Liver (tissue), 8 donors: ENCODE measurements at regions not wholly inside any gene's neighbourhood (a gene's known extent, or its start where the extent isn't known, plus 50 kb on each side); places are given as distances from the start of the nearest gene placed in this dataset.

Source experiments
- DNase-seq: peaks from one replicate; pipeline ENCODE4 v3.0.0-alpha.2; 2017; ENCODE audit warnings: low spot score
- H3K27ac ChIP-seq, 2 donors: one replicate each; pipeline ENCODE4 v1.7.0; 2013; ENCODE audit warnings: inconsistent platforms in 2 of 2, low read length in 2 of 2, control low read depth in 1 of 2, low read depth in 1 of 2, mild to moderate bottlenecking in 1 of 2
- H3K27me3 ChIP-seq, 4 donors: one replicate each; pipeline versions ENCODE4 v1.6.1 to v1.7.0; 2013; ENCODE audit warnings: low read length in 3 of 4, inconsistent platforms in 1 of 4, mild to moderate bottlenecking in 1 of 4, moderate library complexity in 1 of 4; ENCODE audit not compliant: control insufficient read depth in 4 of 4, insufficient read depth in 4 of 4
- H3K36me3 ChIP-seq, 4 donors: one replicate each; pipeline versions ENCODE4 v1.6.1 to v1.7.0; 2013; ENCODE audit warnings: low read length in 3 of 4, mild to moderate bottlenecking in 3 of 4, low read depth in 1 of 4, moderate library complexity in 1 of 4; ENCODE audit not compliant: control insufficient read depth in 4 of 4, insufficient read depth in 3 of 4
- H3K4me1 ChIP-seq, 4 donors: one replicate each; pipeline versions ENCODE4 v1.6.1 to v1.7.0; 2013; ENCODE audit warnings: low read length in 3 of 4, mild to moderate bottlenecking in 3 of 4, moderate library complexity in 1 of 4; ENCODE audit not compliant: control insufficient read depth in 4 of 4, insufficient read depth in 4 of 4
- H3K4me3 ChIP-seq, 3 donors: one replicate each; pipeline versions ENCODE4 v1.6.1 to v1.7.0; 2013; ENCODE audit warnings: low read length in 3 of 3, control low read depth in 1 of 3, low read depth in 1 of 3, mild to moderate bottlenecking in 1 of 3
- H3K9ac ChIP-seq, 2 donors: one replicate each; pipeline ENCODE4 v1.7.0; 2013; ENCODE audit warnings: low read length in 2 of 2, mild to moderate bottlenecking in 2 of 2, moderate library complexity in 2 of 2, control low read depth in 1 of 2, low read depth in 1 of 2
- H3K9me3 ChIP-seq, 4 donors: one replicate each; pipeline versions ENCODE4 v1.6.1 to v1.7.0; 2013; ENCODE audit warnings: low read length in 3 of 4; ENCODE audit not compliant: control insufficient read depth in 4 of 4
- ATF3 ChIP-seq: IDR thresholded peaks from 2 replicates; pipeline ENCODE4 v1.6.1; 2016; ENCODE audit warnings: antibody characterized with exemption
- EGR1 ChIP-seq, 2 donors: IDR thresholded peaks; 2 replicates each; pipeline ENCODE4 v1.6.1; 2016 to 2018; ENCODE audit warnings: antibody characterized with exemption in 2 of 2, low read depth in 2 of 2
- FOXA1 ChIP-seq: IDR thresholded peaks from 2 replicates; pipeline ENCODE4 v1.6.1; 2016; ENCODE audit warnings: antibody characterized with exemption
- FOXA2 ChIP-seq: IDR thresholded peaks from 2 replicates; pipeline ENCODE4 v1.6.1; 2016; ENCODE audit warnings: antibody characterized with exemption
- HNF4A ChIP-seq, 2 donors: conservative IDR thresholded peaks; 2 replicates each; pipeline ENCODE4 v1.6.1; 2016; ENCODE audit warnings: antibody characterized with exemption in 2 of 2, mild to moderate bottlenecking in 2 of 2
- HNF4G ChIP-seq: IDR thresholded peaks from 2 replicates; pipeline ENCODE4 v1.6.1; 2016; ENCODE audit warnings: antibody characterized with exemption
- JUND ChIP-seq, 2 donors: IDR thresholded peaks; 2 replicates each; pipeline ENCODE4 v1.6.1; 2016; ENCODE audit warnings: antibody characterized with exemption in 2 of 2
- NR2F2 ChIP-seq: IDR thresholded peaks from 2 replicates; pipeline ENCODE4 v1.6.1; 2016; ENCODE audit warnings: antibody characterized with exemption
- RAD21 ChIP-seq, 2 donors: IDR thresholded peaks; 2 replicates each; pipeline ENCODE4 v1.6.1; 2016; ENCODE audit warnings: antibody characterized with exemption in 2 of 2, mild to moderate bottlenecking in 2 of 2
- REST ChIP-seq: IDR thresholded peaks from 2 replicates; pipeline ENCODE4 v1.6.1; 2016; ENCODE audit warnings: antibody characterized with exemption, mild to moderate bottlenecking
- RXRA ChIP-seq, 2 donors: IDR thresholded peaks; 2 replicates each; pipeline ENCODE4 v1.6.1; 2017 to 2018; ENCODE audit warnings: antibody characterized with exemption in 2 of 2, mild to moderate bottlenecking in 1 of 2
- SP1 ChIP-seq: IDR thresholded peaks from 2 replicates; pipeline ENCODE4 v1.6.1; 2018; ENCODE audit warnings: antibody characterized with exemption, mild to moderate bottlenecking
- TAF1 ChIP-seq: conservative IDR thresholded peaks from 2 replicates; pipeline ENCODE4 v1.6.1; 2016; ENCODE audit warnings: antibody characterized with exemption, mild to moderate bottlenecking
- YY1 ChIP-seq: IDR thresholded peaks from 2 replicates; pipeline ENCODE4 v1.6.1; 2016; ENCODE audit warnings: antibody characterized with exemption, mild to moderate bottlenecking
- WGBS: extraction: QIAGEN DNeasy Blood & Tissue Kit; methylation state at CpG from one replicate; pipeline ENCODE4 v1.1.7; 2013; 5-methylcytosine and 5-hydroxymethylcytosine counted together
- TF ChIP-seq, protein P1 (sequence below): IDR thresholded peaks from 2 replicates; pipeline ENCODE4 v1.6.1; 2016; ENCODE audit warnings: antibody characterized with exemption
- TF ChIP-seq, protein P2 (sequence below): fragments of 150-350 bp; IDR thresholded peaks from 2 replicates; pipeline ENCODE4 v1.5.1; 2017; ENCODE audit warnings: improper control_type of control experiment, low read depth, low read length; ENCODE audit not compliant: missing input control
- TF ChIP-seq, protein P3 (sequence below): IDR thresholded peaks from 2 replicates; pipeline ENCODE4 v1.6.1; 2016; ENCODE audit warnings: antibody characterized with exemption
- donor health status: healthy.
- donor health status: healthy.
- donor health status: healthy.
- donor health status: healthy.
- donor health status: healthy.

GRCh38 chr7:63071396-63071795 lies 927.3 kb upstream of the ZNF722 start (continued):
- TF ChIP-seq REST, result no peak
- TF ChIP-seq TAF1, result no peak
- TF ChIP-seq EGR1 (IDR thresholded peaks at IDR 0.05; ENCODE audit: low read depth in 2 of 2), result no peak
- no peak for TF ChIP-seq JUND (IDR thresholded peaks at IDR 0.05)

DNA sequence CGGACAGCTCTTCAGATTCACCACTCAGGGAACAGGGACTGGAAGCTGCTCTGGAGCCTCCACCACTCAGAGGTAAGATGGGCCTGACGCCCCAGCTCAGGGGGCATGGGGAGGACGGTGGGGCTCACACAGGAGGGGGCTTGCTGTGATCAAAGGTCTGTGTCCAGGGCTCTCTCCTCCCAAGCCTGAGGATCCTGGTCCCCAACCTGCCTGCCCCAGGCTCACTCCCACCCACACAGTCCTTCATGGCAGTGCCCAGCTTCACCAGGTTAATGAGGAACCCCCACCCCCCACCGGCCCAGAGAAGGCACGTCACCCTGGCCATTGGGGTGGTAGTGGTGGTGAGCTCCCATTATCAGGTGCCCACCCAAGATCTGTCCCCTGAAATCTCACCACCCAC lies 926.7 kb upstream of the ZNF722 start:
- no peak for DNase-seq
- H3K27me3 ChIP-seq, result no peaks in the 10 kb centered on the region
- no peak overlapping the region for H3K4me3 ChIP-seq
- peaks cover 5 to 20% (median 10%) of the 10 kb centered on the region in 4 donors for H3K9me3 ChIP-seq
- no peak overlapping the region for H3K9ac ChIP-seq
- no peaks in the 10 kb centered on the region for H3K4me1 ChIP-seq
- H3K36me3 ChIP-seq, result no peaks in the 10 kb centered on the region
- H3K27ac ChIP-seq, result no peak overlapping the region
- TF ChIP-seq JUND (IDR thresholded peaks at IDR 0.05), result no peak
- TF ChIP-seq FOXA2, result no peak
- TF ChIP-seq HNF4G, result no peak
- TF ChIP-seq, protein P1, sequence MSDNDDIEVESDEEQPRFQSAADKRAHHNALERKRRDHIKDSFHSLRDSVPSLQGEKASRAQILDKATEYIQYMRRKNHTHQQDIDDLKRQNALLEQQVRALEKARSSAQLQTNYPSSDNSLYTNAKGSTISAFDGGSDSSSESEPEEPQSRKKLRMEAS, result no peak
- TF ChIP-seq HNF4A (conservative IDR thresholded peaks at IDR 0.05), result no peak
- no peak for TF ChIP-seq YY1
- TF ChIP-seq TAF1, result no peak
- TF ChIP-seq NR2F2, result no peak
- no peak for TF ChIP-seq ATF3
- TF ChIP-seq, protein P2, sequence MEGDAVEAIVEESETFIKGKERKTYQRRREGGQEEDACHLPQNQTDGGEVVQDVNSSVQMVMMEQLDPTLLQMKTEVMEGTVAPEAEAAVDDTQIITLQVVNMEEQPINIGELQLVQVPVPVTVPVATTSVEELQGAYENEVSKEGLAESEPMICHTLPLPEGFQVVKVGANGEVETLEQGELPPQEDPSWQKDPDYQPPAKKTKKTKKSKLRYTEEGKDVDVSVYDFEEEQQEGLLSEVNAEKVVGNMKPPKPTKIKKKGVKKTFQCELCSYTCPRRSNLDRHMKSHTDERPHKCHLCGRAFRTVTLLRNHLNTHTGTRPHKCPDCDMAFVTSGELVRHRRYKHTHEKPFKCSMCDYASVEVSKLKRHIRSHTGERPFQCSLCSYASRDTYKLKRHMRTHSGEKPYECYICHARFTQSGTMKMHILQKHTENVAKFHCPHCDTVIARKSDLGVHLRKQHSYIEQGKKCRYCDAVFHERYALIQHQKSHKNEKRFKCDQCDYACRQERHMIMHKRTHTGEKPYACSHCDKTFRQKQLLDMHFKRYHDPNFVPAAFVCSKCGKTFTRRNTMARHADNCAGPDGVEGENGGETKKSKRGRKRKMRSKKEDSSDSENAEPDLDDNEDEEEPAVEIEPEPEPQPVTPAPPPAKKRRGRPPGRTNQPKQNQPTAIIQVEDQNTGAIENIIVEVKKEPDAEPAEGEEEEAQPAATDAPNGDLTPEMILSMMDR, result no peak
- no peak for TF ChIP-seq REST
- TF ChIP-seq RAD21 (IDR thresholded peaks at IDR 0.05), result no peak
- no peak for TF ChIP-seq SP1
- no peak for TF ChIP-seq FOXA1
- TF ChIP-seq, protein P3, sequence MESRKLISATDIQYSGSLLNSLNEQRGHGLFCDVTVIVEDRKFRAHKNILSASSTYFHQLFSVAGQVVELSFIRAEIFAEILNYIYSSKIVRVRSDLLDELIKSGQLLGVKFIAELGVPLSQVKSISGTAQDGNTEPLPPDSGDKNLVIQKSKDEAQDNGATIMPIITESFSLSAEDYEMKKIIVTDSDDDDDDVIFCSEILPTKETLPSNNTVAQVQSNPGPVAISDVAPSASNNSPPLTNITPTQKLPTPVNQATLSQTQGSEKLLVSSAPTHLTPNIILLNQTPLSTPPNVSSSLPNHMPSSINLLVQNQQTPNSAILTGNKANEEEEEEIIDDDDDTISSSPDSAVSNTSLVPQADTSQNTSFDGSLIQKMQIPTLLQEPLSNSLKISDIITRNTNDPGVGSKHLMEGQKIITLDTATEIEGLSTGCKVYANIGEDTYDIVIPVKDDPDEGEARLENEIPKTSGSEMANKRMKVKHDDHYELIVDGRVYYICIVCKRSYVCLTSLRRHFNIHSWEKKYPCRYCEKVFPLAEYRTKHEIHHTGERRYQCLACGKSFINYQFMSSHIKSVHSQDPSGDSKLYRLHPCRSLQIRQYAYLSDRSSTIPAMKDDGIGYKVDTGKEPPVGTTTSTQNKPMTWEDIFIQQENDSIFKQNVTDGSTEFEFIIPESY, result no peak
- no peak for TF ChIP-seq RXRA (IDR thresholded peaks at IDR 0.05)
- TF ChIP-seq EGR1 (IDR thresholded peaks at IDR 0.05; ENCODE audit: low read depth in 2 of 2), result no peak
- 65% methylated on average over 5 of the region's 5 CpGs for WGBS
